OCI-LY3 (cell line): ENCODE measurements at regions not wholly inside any gene's neighbourhood (a gene's known extent, or its start where the extent isn't known, plus 50 kb on each side); places are given as distances from the start of the nearest gene placed in this dataset.

ENCODE experiments used
- H2AFZ ChIP-seq: fragments of 200-600, 300-600 bp; shearing (Covaris generic); 2 replicates; pipeline ENCODE4 v1.6.0; 2014; ENCODE audit warnings: antibody characterized with exemption, low read depth, low read length
- H3K27ac ChIP-seq: fragments of 200-600, 300-600 bp; sonication (generic); 2 replicates; pipeline ENCODE4 v1.5.1; 2014; ENCODE audit warnings: mild to moderate bottlenecking, low read length, moderate library complexity, mixed read lengths
- H3K27me3 ChIP-seq: fragments of 200-600, 300-600 bp; sonication (generic); 2 replicates; pipeline ENCODE4 v1.6.1; 2014; ENCODE audit warnings: low read depth, low read length, mixed read lengths
- H3K36me3 ChIP-seq: fragments of 200-600, 300-600 bp; sonication (generic); replicated peaks from 2 replicates; pipeline ENCODE3; 2014; ENCODE audit warnings: low read depth, low read length, mixed read lengths
- H3K4me1 ChIP-seq: fragments of 300-600, 200-600 bp; sonication (generic); 2 replicates; pipeline ENCODE4 v1.6.1; 2014; ENCODE audit warnings: low read length, mixed read lengths
- H3K4me2 ChIP-seq: fragments of 200-600, 300-600 bp; sonication (generic); 2 replicates; pipeline ENCODE4 v1.6.1; 2014; ENCODE audit warnings: low read length, mixed read lengths
- H3K4me3 ChIP-seq: fragments of 300-600, 200-600 bp; sonication (generic); 2 replicates; pipeline ENCODE4 v1.5.1; 2014; ENCODE audit warnings: antibody characterized with exemption, mild to moderate bottlenecking, low read length, moderate library complexity
- H3K79me2 ChIP-seq: fragments of 300-600, 200-600 bp; shearing (Covaris generic); 2 replicates; pipeline ENCODE4 v1.6.1; 2014; ENCODE audit warnings: mild to moderate bottlenecking, low read length, mixed read lengths
- H3K9ac ChIP-seq: fragments of 300-600, 200-600 bp; shearing (Covaris generic); 2 replicates; pipeline ENCODE4 v1.6.0; 2014; ENCODE audit warnings: mild to moderate bottlenecking, low read length, moderate library complexity
- H3K9me3 ChIP-seq: fragments of 200-600, 300-600 bp; shearing (Covaris generic); 2 replicates; pipeline ENCODE4 v1.6.1; 2014; ENCODE audit warnings: low read length, mixed read lengths; ENCODE audit not compliant: insufficient read depth
- H4K20me1 ChIP-seq: fragments of 200-600, 300-600 bp; sonication (generic); 2 replicates; pipeline ENCODE4 v1.6.1; 2016; ENCODE audit warnings: low read length, mixed read lengths; ENCODE audit not compliant: insufficient read depth
- EZH2phosphoT487 ChIP-seq: fragments of 200-600 bp; shearing (Covaris generic); IDR thresholded peaks from 2 replicates; pipeline ENCODE4 v1.6.1; 2018; ENCODE audit warnings: antibody characterized with exemption, mixed run types, low read depth
- TF ChIP-seq, protein P1 (sequence below): fragments of 200-600, 300-600 bp; sonication (generic); IDR thresholded peaks from 2 replicates; pipeline ENCODE4 v1.5.1; 2014; ENCODE audit warnings: antibody characterized with exemption, low read length, low read depth

GRCh38 chr11:8756201-8756600 is 73.6 kb downstream of the RPL27A start:
- Histone ChIP-seq H3K9ac (no peak overlapping the region), H3K79me2 (no peaks in the 10 kb centered on the region), H3K9me3 (no peaks in the 10 kb centered on the region), H3K27ac (no peak overlapping the region), H3K36me3 (no peaks in the 10 kb centered on the region), H2AFZ (no peak overlapping the region), H3K4me2 (no peak overlapping the region), H3K4me3 (no peak overlapping the region), H3K4me1 (no peaks in the 10 kb centered on the region), H4K20me1 (no peaks in the 10 kb centered on the region), H3K27me3 (peaks cover 14% of the 10 kb centered on the region)
- no peak for TF ChIP-seq EZH2phosphoT487
- TF ChIP-seq, protein P1, sequence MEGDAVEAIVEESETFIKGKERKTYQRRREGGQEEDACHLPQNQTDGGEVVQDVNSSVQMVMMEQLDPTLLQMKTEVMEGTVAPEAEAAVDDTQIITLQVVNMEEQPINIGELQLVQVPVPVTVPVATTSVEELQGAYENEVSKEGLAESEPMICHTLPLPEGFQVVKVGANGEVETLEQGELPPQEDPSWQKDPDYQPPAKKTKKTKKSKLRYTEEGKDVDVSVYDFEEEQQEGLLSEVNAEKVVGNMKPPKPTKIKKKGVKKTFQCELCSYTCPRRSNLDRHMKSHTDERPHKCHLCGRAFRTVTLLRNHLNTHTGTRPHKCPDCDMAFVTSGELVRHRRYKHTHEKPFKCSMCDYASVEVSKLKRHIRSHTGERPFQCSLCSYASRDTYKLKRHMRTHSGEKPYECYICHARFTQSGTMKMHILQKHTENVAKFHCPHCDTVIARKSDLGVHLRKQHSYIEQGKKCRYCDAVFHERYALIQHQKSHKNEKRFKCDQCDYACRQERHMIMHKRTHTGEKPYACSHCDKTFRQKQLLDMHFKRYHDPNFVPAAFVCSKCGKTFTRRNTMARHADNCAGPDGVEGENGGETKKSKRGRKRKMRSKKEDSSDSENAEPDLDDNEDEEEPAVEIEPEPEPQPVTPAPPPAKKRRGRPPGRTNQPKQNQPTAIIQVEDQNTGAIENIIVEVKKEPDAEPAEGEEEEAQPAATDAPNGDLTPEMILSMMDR = no peak

DNA sequence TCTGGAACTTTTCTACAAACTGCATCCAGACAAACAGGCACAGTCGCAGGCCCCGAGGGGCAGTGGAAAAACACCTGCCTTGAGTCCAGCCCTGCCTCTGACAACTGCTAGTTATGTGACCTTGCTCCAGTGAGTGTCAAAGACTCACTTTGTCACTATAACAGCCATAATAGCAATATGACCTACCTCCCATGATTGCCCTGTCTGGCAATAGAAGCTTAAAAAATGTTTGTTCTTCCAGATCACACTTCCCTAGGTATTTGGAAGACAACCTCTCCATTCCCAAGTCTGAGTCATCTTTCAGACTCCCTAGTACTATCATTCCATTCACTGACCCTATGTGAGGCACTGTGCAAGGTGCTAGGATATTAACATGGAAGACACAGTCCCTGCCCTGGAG is 74.5 kb downstream of the RPL27A start:
- Histone ChIP-seq H3K27ac (no peak overlapping the region), H3K79me2 (no peaks in the 10 kb centered on the region)

GRCh38 chr11:8757533-8757932 is 74.9 kb downstream of the RPL27A start:
- Histone ChIP-seq H3K27ac (no peak overlapping the region), H3K4me2 (no peak overlapping the region)

More for the DNA sequence above, 74.5 kb downstream of the RPL27A start:
- no peak overlapping the region for H3K9ac ChIP-seq
- H2AFZ ChIP-seq = no peak overlapping the region
- TF ChIP-seq EZH2phosphoT487 = no peak
- TF ChIP-seq, protein P1 = no peak
- H3K4me1 ChIP-seq = no peaks in the 10 kb centered on the region
- no peaks in the 10 kb centered on the region for H3K9me3 ChIP-seq
- H3K4me3 ChIP-seq = no peak overlapping the region
- H3K4me2 ChIP-seq = no peak overlapping the region
- no peaks in the 10 kb centered on the region for H3K36me3 ChIP-seq
- no peaks in the 10 kb centered on the region for H4K20me1 ChIP-seq
- H3K27me3 ChIP-seq = peaks cover 14% of the 10 kb centered on the region

GRCh38 chr11:8758619-8759169 is 76.1 kb downstream of the RPL27A start:
- Histone ChIP-seq H3K79me2 (no peaks in the 10 kb centered on the region), H3K9ac (no peak overlapping the region), H3K27me3 (peaks cover 11% of the 10 kb centered on the region), H3K36me3 (no peaks in the 10 kb centered on the region), H3K27ac (no peak overlapping the region), H4K20me1 (no peaks in the 10 kb centered on the region), H2AFZ (no peak overlapping the region), H3K4me2 (no peak overlapping the region), H3K9me3 (no peaks in the 10 kb centered on the region), H3K4me1 (no peaks in the 10 kb centered on the region), H3K4me3 (no peak overlapping the region)
- TF ChIP-seq, protein P1 = no peak
- no peak for TF ChIP-seq EZH2phosphoT487

More at GRCh38 chr11:8757533-8757932, 74.9 kb downstream of the RPL27A start:
- H4K20me1 ChIP-seq = no peaks in the 10 kb centered on the region
- H3K4me1 ChIP-seq = no peaks in the 10 kb centered on the region
- no peak overlapping the region for H3K9ac ChIP-seq
- no peaks in the 10 kb centered on the region for H3K9me3 ChIP-seq
- H3K4me3 ChIP-seq = no peak overlapping the region
- H3K36me3 ChIP-seq = no peaks in the 10 kb centered on the region
- peaks cover 14% of the 10 kb centered on the region for H3K27me3 ChIP-seq
- no peak overlapping the region for H2AFZ ChIP-seq
- H3K79me2 ChIP-seq = no peaks in the 10 kb centered on the region
- no peak for TF ChIP-seq EZH2phosphoT487
- TF ChIP-seq, protein P1 = no peak
